Heart right ventricle (tissue), 16 donors: ENCODE measurements at regions not wholly inside any gene's neighbourhood (a gene's known extent, or its start where the extent isn't known, plus 50 kb on each side); places are given as distances from the start of the nearest gene placed in this dataset.

Source experiments
- ATAC-seq, 8 donors: fragments of 200-7000 bp; cut with Tn5 transposase; one replicate each; pipeline ENCODE4 v1.9.1; 2020; ENCODE audit warnings: mild to moderate bottlenecking in 8 of 8, moderate library complexity in 8 of 8, moderate number of reproducible peaks in 1 of 8
- DNase-seq, 2 donors: peaks; one replicate each; pipeline ENCODE4 v3.0.0-alpha.2; 2020
- H3K27ac ChIP-seq, 10 donors: fragments of 200-600 bp; sonication (generic) in 2 of 10; one replicate each; pipeline versions ENCODE4 v1.5.0 to v1.8.0; 2020 to 2022; ENCODE audit warnings: mild to moderate bottlenecking in 3 of 10
- H3K27me3 ChIP-seq, 7 donors: fragments of 200-600 bp; one replicate each; pipeline ENCODE4 v1.8.0; 2021 to 2022; ENCODE audit warnings: mild to moderate bottlenecking in 2 of 7
- H3K36me3 ChIP-seq, 9 donors: fragments of 200-600 bp; sonication (generic) in 1 of 9; one replicate each; pipeline versions ENCODE4 v1.5.0 to v1.8.0; 2020 to 2022; ENCODE audit warnings: mild to moderate bottlenecking in 2 of 9
- H3K4me1 ChIP-seq, 9 donors: fragments of 200-600 bp; sonication (generic) in 1 of 9; one replicate each; pipeline versions ENCODE4 v1.5.0 to v1.8.0; 2020 to 2022; ENCODE audit warnings: mild to moderate bottlenecking in 4 of 9
- H3K4me3 ChIP-seq, 10 donors: fragments of 200-600 bp; sonication (generic) in 2 of 10; one replicate each; pipeline versions ENCODE4 v1.5.0 to v1.8.0; 2020 to 2022; ENCODE audit warnings: mild to moderate bottlenecking in 7 of 10, moderate library complexity in 2 of 10
- H3K9me3 ChIP-seq, 11 donors: fragments of 200-600 bp in 10 of 11; sonication (generic) in 2 of 11; one replicate each; pipeline versions ENCODE4 v1.5.0 to v1.8.0; 2013 to 2022; ENCODE audit warnings: mild to moderate bottlenecking in 2 of 11, control low read depth in 1 of 11, moderate library complexity in 1 of 11
- CTCF ChIP-seq, 9 donors: fragments of 200-600 bp; sonication (generic) in 2 of 9; IDR thresholded peaks; one replicate each; pipeline versions ENCODE4 v1.5.0 to v1.8.0; 2021 to 2022; ENCODE audit warnings: antibody characterized with exemption in 9 of 9, mild to moderate bottlenecking in 5 of 9, moderate library complexity in 1 of 9
- WGBS, 2 donors: extraction: QIAGEN DNeasy Blood & Tissue Kit; methylation state at CpG; one replicate each; pipeline ENCODE4 v1.1.7; 2013; ENCODE audit warnings: inconsistent platforms in 1 of 2; 5-methylcytosine and 5-hydroxymethylcytosine counted together
- intact Hi-C, 10 donors: fragments of 100-400 bp; cut with DNase I; formaldehyde crosslinking; loops; one replicate each; pipeline versions ENCODE4 v1.11.1 to v1.14.2; 2022
- donor health status: Arrhythmogenic right ventricular cardiomyopathy.
- donor health status: ischemic (EF 13 %, LVEDD 7.1; RV severe dilation, severe dysfunction).
- donor health status: healthy with polysubstance abuse.
- donor health status: DM: no; HTN: yes; CAD: no.
- donor health status: DM: no; HTN: no; CAD: no.
- donor health status: ischemic (EF 25% LVEDD 6.9; RV normal size, moderate dysfunction).
- donor health status: ischemic (EF 25% LVEDD 5.7; RV mildly dilated, moderate dysfunction).
- donor health status: healthy.
- donor health status: DM: yes; HTN: yes; CAD: no.
- donor health status: Ischemic cardiomyopathy.
- donor health status: ischemic (EF 35%, LVEDD 5.7; RV mildly dilated, moderate dysfunction).
- donor health status: nonischemic (EF 11% LVEDD 7.7; RV severe dilation, severe dysfunction).
- donor health status: DM: yes; HTN: yes; CAD: no.
- donor health status: PGD.
- donor health status: ischemic (EF 29% LVEDD 5.4; RV normal size, mild dysfunction).
- donor health status: nonischemic (EF 23%, LVEDD 6.1; RV moderate dilation, normal function).

DNA sequence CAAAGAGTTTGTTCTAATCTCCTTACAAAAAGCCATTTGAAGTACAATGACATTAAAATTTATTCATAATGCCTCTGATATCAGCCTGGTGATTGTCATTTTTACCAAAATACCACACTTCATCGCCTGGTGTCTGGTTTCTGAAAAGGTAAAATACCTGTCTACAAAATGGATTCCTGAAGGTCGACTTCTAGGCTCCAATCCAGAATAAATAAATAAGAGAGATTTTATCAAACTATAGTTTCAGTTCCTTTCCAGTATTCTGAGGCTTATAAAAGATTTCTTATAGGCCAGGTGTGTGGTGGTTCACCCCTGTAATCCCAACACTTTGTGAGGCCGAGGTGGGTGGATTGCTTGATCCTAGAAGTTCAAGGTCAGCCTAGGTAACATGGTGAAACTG is 340.7 kb downstream of the SLC16A7 start:
- Histone ChIP-seq H3K4me3 (no peak overlapping the region), H3K9me3 (peaks cover 0 to 10% (median 0%) of the 10 kb centered on the region in 11 donors), H3K4me1 (no peaks in the 10 kb centered on the region), H3K27me3 (no peaks in the 10 kb centered on the region), H3K27ac (no peak overlapping the region), H3K36me3 (no peaks in the 10 kb centered on the region)
- DNase-seq (no peak), ATAC-seq (no peak)
- 74 to 77% methylated on average over 3 of the region's 3 CpGs for WGBS, 2 donors
- TF ChIP-seq CTCF (IDR thresholded peaks at IDR 0.05), result no peak
- intact Hi-C loops, result no loop called here

GRCh38 chr12:59937148-59937547 is 341.3 kb downstream of the SLC16A7 start:
- Histone ChIP-seq H3K36me3 (no peaks in the 10 kb centered on the region), H3K4me1 (no peaks in the 10 kb centered on the region), H3K27me3 (no peaks in the 10 kb centered on the region), H3K4me3 (no peak overlapping the region), H3K9me3 (peaks cover 0 to 8% (median 0%) of the 10 kb centered on the region in 11 donors), H3K27ac (no peak overlapping the region)
- ATAC-seq, result no peak
- intact Hi-C loops, result no loop called here
- DNase-seq, result no peak
- TF ChIP-seq CTCF (IDR thresholded peaks at IDR 0.05), result no peak

DNA sequence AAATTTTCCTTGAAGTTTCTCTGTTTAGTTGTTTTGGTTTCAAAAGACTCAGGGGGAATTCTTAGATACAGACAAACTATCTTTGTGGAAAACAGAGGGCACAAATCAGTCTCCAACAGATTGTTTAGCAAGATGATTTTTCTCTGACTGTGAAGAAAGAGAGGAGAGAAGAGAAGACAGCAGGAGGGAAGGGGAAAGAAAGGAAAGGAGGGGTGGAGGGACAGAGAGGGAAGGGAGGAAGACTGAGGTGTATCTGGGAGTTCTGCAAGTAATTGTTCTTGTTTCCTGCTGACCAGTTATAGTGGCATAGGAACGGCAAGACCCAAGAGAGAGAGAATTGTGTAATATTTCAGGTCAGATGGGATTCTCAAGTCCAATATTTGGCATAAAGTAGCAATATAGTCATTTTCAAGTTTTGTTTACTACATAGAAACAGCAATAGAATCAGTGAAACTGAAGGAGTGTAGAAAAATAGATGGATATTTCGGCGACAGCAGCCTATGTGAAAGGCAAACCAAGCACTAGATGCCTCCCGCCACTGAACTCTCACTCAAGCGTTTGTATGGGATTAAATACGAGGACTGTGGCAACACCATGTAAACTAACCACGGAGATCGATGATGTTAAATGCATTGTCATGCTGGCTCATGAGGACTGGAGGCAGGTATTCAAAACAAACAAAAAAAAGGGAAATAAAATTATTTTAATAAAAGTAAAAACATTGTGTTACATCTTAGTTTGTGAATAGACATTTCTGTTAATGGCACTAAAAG is 342.5 kb downstream of the SLC16A7 start:
- no peak for ATAC-seq
- WGBS, 2 donors, result 82 to 85% methylated on average over 8 of the region's 8 CpGs
- intact Hi-C loops, result no loop called here
- H3K27ac ChIP-seq, result no peak overlapping the region
- no peak overlapping the region for H3K4me3 ChIP-seq
- no peak for TF ChIP-seq CTCF (IDR thresholded peaks at IDR 0.05)
- no peak for DNase-seq
- H3K9me3 ChIP-seq, result no peaks in the 10 kb centered on the region
- no peaks in the 10 kb centered on the region for H3K4me1 ChIP-seq
- no peaks in the 10 kb centered on the region for H3K27me3 ChIP-seq
- no peaks in the 10 kb centered on the region for H3K36me3 ChIP-seq

GRCh38 chr12:59940631-59941342 is 345.0 kb downstream of the SLC16A7 start:
- H3K9me3 ChIP-seq, result no peaks in the 10 kb centered on the region
- H3K4me3 ChIP-seq, result no peak overlapping the region
- no peak overlapping the region for H3K27ac ChIP-seq
- no peaks in the 10 kb centered on the region for H3K4me1 ChIP-seq
- WGBS, 2 donors, result 58 to 60% methylated on average over 4 of the region's 4 CpGs
- intact Hi-C loops, result no loop called here
- TF ChIP-seq CTCF (IDR thresholded peaks at IDR 0.05), result no peak
- no peaks in the 10 kb centered on the region for H3K27me3 ChIP-seq
- DNase-seq (no peak), ATAC-seq (no peak)
- no peaks in the 10 kb centered on the region for H3K36me3 ChIP-seq
